H54 (cell line): ENCODE measurements at regions not wholly inside any gene's neighbourhood (a gene's known extent, or its start where the extent isn't known, plus 50 kb on each side); places are given as distances from the start of the nearest gene placed in this dataset.
"Not testable (repeated sequence)": the region's sequence is repeated elsewhere in the genome, so short reads cannot be mapped to it uniquely, and the experiment has no call there.

Experiments used
- DNase-seq: peaks from one replicate; pipeline ENCODE4 v3.0.0; 2011; ENCODE audit warnings: low spot score, mixed read lengths; ENCODE audit not compliant: insufficient read length
- FAIRE-seq: peaks from 3 replicates; lab custom pipeline; 2011; peaks lifted over from hg19 to GRCh38; lab: Jason Lieb, UNC
- POLR2A ChIP-seq: IDR thresholded peaks from 2 replicates; pipeline ENCODE4 v1.6.1; 2011; ENCODE audit warnings: low read depth, mild to moderate bottlenecking, low read length

GRCh38 chr3:174460831-174461230, 398.3 kb upstream of the NAALADL2 start:
- FAIRE-seq (no peak), DNase-seq (no peak)
- no peak for TF ChIP-seq POLR2A

- DNase-seq (no peak), FAIRE-seq (no peak)
- TF ChIP-seq POLR2A = no peak
Observed at GRCh38 chr3:174462916-174463315, 396.2 kb upstream of the NAALADL2 start.

GRCh38 chr3:174465177-174465576, 394.0 kb upstream of the NAALADL2 start:
- FAIRE-seq (no peak), DNase-seq (no peak)
- TF ChIP-seq POLR2A = no peak

GRCh38 chr3:174466471-174467054, 392.6 kb upstream of the NAALADL2 start:
- DNase-seq (no peak), FAIRE-seq (no peak)
- TF ChIP-seq POLR2A = no peak

- FAIRE-seq (peak; percentile 6), DNase-seq (no peak)
- TF ChIP-seq POLR2A = no peak
Observed at GRCh38 chr3:174477491-174477890, 381.6 kb upstream of the NAALADL2 start.

- DNase-seq (no peak), FAIRE-seq (no peak)
- no peak for TF ChIP-seq POLR2A
Observed at GRCh38 chr3:174480767-174481166, 378.4 kb upstream of the NAALADL2 start.

GRCh38 chr3:174482541-174482940, 376.6 kb upstream of the NAALADL2 start:
- no peak for FAIRE-seq
- no peak for DNase-seq
- TF ChIP-seq POLR2A = no peak

GRCh38 chr3:174483254-174483653, 375.9 kb upstream of the NAALADL2 start:
- FAIRE-seq (no peak), DNase-seq (no peak)
- no peak for TF ChIP-seq POLR2A

- not testable (repeated sequence) for DNase-seq, FAIRE-seq
Observed at GRCh38 chr3:174483856-174484255, 375.3 kb upstream of the NAALADL2 start.

- no peak for DNase-seq
- no peak for TF ChIP-seq POLR2A
- FAIRE-seq = no peak
Observed at GRCh38 chr3:174488527-174488926, 370.6 kb upstream of the NAALADL2 start.

GRCh38 chr3:174495311-174495710, 363.8 kb upstream of the NAALADL2 start:
- no peak for DNase-seq
- FAIRE-seq = no peak
- no peak for TF ChIP-seq POLR2A

GRCh38 chr3:174495928-174496327, 363.2 kb upstream of the NAALADL2 start:
- TF ChIP-seq POLR2A = no peak
- peak; percentile 53 for FAIRE-seq
- no peak for DNase-seq

- FAIRE-seq (peak; percentile 6), DNase-seq (no peak)
- TF ChIP-seq POLR2A = no peak
Observed at GRCh38 chr3:174498638-174499037, 360.5 kb upstream of the NAALADL2 start.

- TF ChIP-seq POLR2A = no peak
- FAIRE-seq (peak; percentile 11), DNase-seq (no peak)
Observed at GRCh38 chr3:174505266-174505665, 353.9 kb upstream of the NAALADL2 start.

- FAIRE-seq (no peak), DNase-seq (no peak)
- no peak for TF ChIP-seq POLR2A
Observed at GRCh38 chr3:174524203-174524602, 334.9 kb upstream of the NAALADL2 start.
